H1 (cell line): ENCODE measurements at regions not wholly inside any gene's neighbourhood (a gene's known extent, or its start where the extent isn't known, plus 50 kb on each side); places are given as distances from the start of the nearest gene placed in this dataset.

Experiments used
- CTCF ChIA-PET: fragments of 300-600 bp; sonication (Branson Sonifier 250); formaldehyde crosslinking; loops from one replicate; lab custom pipeline; 2021; ENCODE audit not compliant: partially characterized antibody; lab: Charles Lee
- POLR2A ChIA-PET: fragments of 300-600 bp; sonication (Branson Sonifier 250); formaldehyde crosslinking; loops from one replicate; lab custom pipeline; 2021; ENCODE audit warnings: inconsistent platforms; ENCODE audit not compliant: partially characterized antibody; lab: Charles Lee
- DNase-seq, 2 experiments: peaks; one replicate each; pipeline versions ENCODE4 v3.0.0 to v3.0.0-alpha.2; 2010 to 2022; ENCODE audit warnings: low spot score in 2 of 2, low read depth in 1 of 2, mixed read lengths in 1 of 2
- FAIRE-seq: peaks from 2 replicates; lab custom pipeline; 2011; peaks lifted over from hg19 to GRCh38; lab: Jason Lieb, UNC
- H2AFZ ChIP-seq: 2 replicates; pipeline ENCODE4 v1.8.1; 2012; ENCODE audit warnings: low read length, inconsistent platforms
- H2AK5ac ChIP-seq: 2 replicates; pipeline ENCODE4 v1.6.1; 2013; ENCODE audit warnings: low read depth, low read length
- H2BK120ac ChIP-seq: replicated peaks from 2 replicates; pipeline ENCODE3; 2013; ENCODE audit warnings: low read depth, low read length, inconsistent platforms
- H2BK12ac ChIP-seq: 2 replicates; pipeline ENCODE4 v1.6.1; 2013; ENCODE audit warnings: low read depth, low read length
- H2BK15ac ChIP-seq: 2 replicates; pipeline ENCODE4 v1.6.1; 2013; ENCODE audit warnings: low read length
- H2BK20ac ChIP-seq: 2 replicates; pipeline ENCODE4 v1.6.1; 2013; ENCODE audit warnings: low read length
- H2BK5ac ChIP-seq: 2 replicates; pipeline ENCODE4 v1.6.1; 2013; ENCODE audit warnings: low read depth, low read length
- H3K14ac ChIP-seq: 2 replicates; pipeline ENCODE4 v1.6.1; 2013; ENCODE audit warnings: inconsistent platforms; ENCODE audit not compliant: insufficient read length
- H3K18ac ChIP-seq: 2 replicates; pipeline ENCODE4 v1.6.1; 2013; ENCODE audit warnings: low read length; ENCODE audit errors: extremely low read depth
- H3K23ac ChIP-seq: 2 replicates; pipeline ENCODE4 v1.6.1; 2013; ENCODE audit warnings: inconsistent platforms; ENCODE audit not compliant: insufficient read length
- H3K23me2 ChIP-seq: 2 replicates; pipeline ENCODE4 v1.6.1; 2013; ENCODE audit warnings: low read depth, low read length
- H3K27ac ChIP-seq: 2 replicates; pipeline ENCODE4 v1.6.1; 2011; ENCODE audit warnings: low read depth, low read length, inconsistent platforms
- H3K27me3 ChIP-seq, 4 experiments: replicated peaks in 1 of 4; 1 replicate in 1 of 4; 2 replicates in 3 of 4; pipeline versions ENCODE4 v1.6.1 to v1.8.1; 2011 to 2013; ENCODE audit warnings: low read length in 3 of 4, mild to moderate bottlenecking in 3 of 4, inconsistent platforms in 2 of 4, mixed read lengths in 2 of 4, moderate library complexity in 1 of 4; ENCODE audit not compliant: control insufficient read depth in 3 of 4, insufficient read depth in 3 of 4; ENCODE audit errors: extremely low read depth in 1 of 4
- H3K36me3 ChIP-seq, 4 experiments: 2 replicates each; pipeline versions ENCODE4 v1.6.1 to v1.8.1; 2011 to 2013; ENCODE audit warnings: mild to moderate bottlenecking in 4 of 4, low read length in 3 of 4, moderate library complexity in 2 of 4, control low read depth in 1 of 4, inconsistent platforms in 1 of 4; ENCODE audit not compliant: insufficient read depth in 4 of 4, control insufficient read depth in 2 of 4
- H3K4ac ChIP-seq: replicated peaks from 2 replicates; pipeline ENCODE3; 2013; ENCODE audit warnings: low read length, low read depth, mixed read lengths, inconsistent platforms; ENCODE audit not compliant: insufficient read length
- H3K4me1 ChIP-seq, 4 experiments: replicated peaks in 1 of 4; 1 replicate in 1 of 4; 2 replicates in 3 of 4; pipeline versions ENCODE4 v1.6.1 to v1.8.1; 2011 to 2013; ENCODE audit warnings: low read length in 3 of 4, inconsistent platforms in 2 of 4, mixed read lengths in 1 of 4; ENCODE audit not compliant: insufficient read depth in 4 of 4, control insufficient read depth in 3 of 4
- H3K4me2 ChIP-seq, 2 experiments: 2 replicates each; pipeline versions ENCODE4 v1.6.1 to v1.8.1; 2011 to 2013; ENCODE audit warnings: low read depth in 2 of 2, low read length in 2 of 2, control low read depth in 1 of 2, inconsistent platforms in 1 of 2, mild to moderate bottlenecking in 1 of 2; ENCODE audit not compliant: insufficient read depth in 1 of 2
- H3K4me3 ChIP-seq, 4 experiments: fragments of 200-600, 300-600 bp in 1 of 4; sonication (generic), shearing (Covaris generic), sonication (Bioruptor Twin) in 1 of 4; 2 replicates each; pipeline versions ENCODE4 v1.5.1 to v1.8.1; 2011 to 2016; ENCODE audit warnings: low read length in 4 of 4, low read depth in 3 of 4, control low read depth in 2 of 4, inconsistent platforms in 2 of 4, mild to moderate bottlenecking in 2 of 4, mixed read lengths in 1 of 4, moderate library complexity in 1 of 4; ENCODE audit not compliant: insufficient read depth in 2 of 4; ENCODE audit errors: extremely low read depth in 1 of 4
- H3K56ac ChIP-seq: replicated peaks from 2 replicates; pipeline ENCODE3; 2013; ENCODE audit warnings: low read depth, mild to moderate bottlenecking, mixed read lengths, low read length, inconsistent platforms; ENCODE audit not compliant: insufficient read length
- H3K79me1 ChIP-seq: 2 replicates; pipeline ENCODE4 v1.6.1; 2013; ENCODE audit warnings: low read depth, low read length, control low read depth
- H3K79me2 ChIP-seq, 2 experiments: 2 replicates each; pipeline versions ENCODE4 v1.6.1 to v1.8.1; 2012 to 2013; ENCODE audit warnings: low read length in 2 of 2, mild to moderate bottlenecking in 2 of 2, inconsistent platforms in 1 of 2; ENCODE audit not compliant: insufficient read depth in 2 of 2, control insufficient read depth in 1 of 2
- H3K9ac ChIP-seq, 4 experiments: replicated peaks in 1 of 4; 1 replicate in 1 of 4; 2 replicates in 3 of 4; pipeline versions ENCODE4 v1.6.1 to v1.8.1; 2011 to 2013; ENCODE audit warnings: low read depth in 3 of 4, low read length in 3 of 4, control low read depth in 2 of 4, mild to moderate bottlenecking in 2 of 4, moderate library complexity in 2 of 4, inconsistent platforms in 1 of 4; ENCODE audit errors: extremely low read depth in 1 of 4
- H3K9me3 ChIP-seq, 2 experiments: 2 replicates each; pipeline versions ENCODE4 v1.6.1 to v1.8.1; 2012 to 2013; ENCODE audit warnings: mild to moderate bottlenecking in 2 of 2, moderate library complexity in 2 of 2, control low read depth in 1 of 2, inconsistent platforms in 1 of 2, low read depth in 1 of 2, low read length in 1 of 2, mixed read lengths in 1 of 2; ENCODE audit not compliant: insufficient read depth in 2 of 2
- H4K20me1 ChIP-seq, 2 experiments: replicated peaks in 1 of 2; 2 replicates each; pipeline versions ENCODE3 to v1.8.1; 2011 to 2013; ENCODE audit warnings: inconsistent platforms in 2 of 2, low read length in 2 of 2, mild to moderate bottlenecking in 1 of 2; ENCODE audit not compliant: insufficient read depth in 2 of 2, control insufficient read depth in 1 of 2
- H4K5ac ChIP-seq: 2 replicates; pipeline ENCODE4 v1.6.1; 2013; ENCODE audit warnings: low read length, low read depth, mixed read lengths, inconsistent platforms; ENCODE audit not compliant: insufficient read length
- H4K8ac ChIP-seq: 2 replicates; pipeline ENCODE4 v1.8.0; 2013; ENCODE audit warnings: mild to moderate bottlenecking, moderate library complexity, low read length, inconsistent platforms; ENCODE audit not compliant: insufficient read depth; ENCODE audit errors: extremely low read depth
- H4K91ac ChIP-seq: replicated peaks from 2 replicates; pipeline ENCODE3; 2013; ENCODE audit warnings: low read length, mixed read lengths, inconsistent platforms; ENCODE audit not compliant: insufficient read length
- CREB1 ChIP-seq: IDR thresholded peaks from 2 replicates; pipeline ENCODE4 v1.6.1; 2012; ENCODE audit warnings: inconsistent platforms
- EP300 ChIP-seq, 2 experiments: IDR thresholded peaks; 1 replicate in 1 of 2; 2 replicates in 1 of 2; pipeline ENCODE4 v1.6.1; 2011 to 2012; ENCODE audit warnings: low read depth in 2 of 2, low read length in 2 of 2, mild to moderate bottlenecking in 2 of 2, borderline replicate concordance in 1 of 2, inconsistent platforms in 1 of 2, moderate library complexity in 1 of 2
- RFX5 ChIP-seq: IDR thresholded peaks from 2 replicates; pipeline ENCODE4 v1.6.1; 2011; ENCODE audit warnings: low read depth, low read length, improper control_type of control experiment, borderline replicate concordance
- TBP ChIP-seq: IDR thresholded peaks from 2 replicates; pipeline ENCODE4 v1.6.1; 2011; ENCODE audit warnings: low read depth, low read length, improper control_type of control experiment
- ZNF274 ChIP-seq: IDR thresholded peaks from 2 replicates; pipeline ENCODE4 v1.7.0; 2012; ENCODE audit warnings: low read length, borderline replicate concordance; ENCODE audit errors: extremely low read depth
- WGBS, 2 experiments: shearing (Covaris generic) in 1 of 2; methylation state at CpG; one replicate each; pipeline versions ENCODE4 v1.1.6 to v1.1.7; 2013 to 2015; ENCODE audit warnings: low lambda C conversion rate in 2 of 2, mixed read lengths in 2 of 2, inconsistent platforms in 1 of 2, low coverage in 1 of 2, missing lambda C conversion rate in 1 of 2; ENCODE audit not compliant: insufficient replicate concordance in 2 of 2, insufficient coverage in 1 of 2, insufficient read length in 1 of 2; ENCODE audit errors: extremely low coverage in 1 of 2, missing lambda C conversion rate in 1 of 2; 5-methylcytosine and 5-hydroxymethylcytosine counted together

DNA sequence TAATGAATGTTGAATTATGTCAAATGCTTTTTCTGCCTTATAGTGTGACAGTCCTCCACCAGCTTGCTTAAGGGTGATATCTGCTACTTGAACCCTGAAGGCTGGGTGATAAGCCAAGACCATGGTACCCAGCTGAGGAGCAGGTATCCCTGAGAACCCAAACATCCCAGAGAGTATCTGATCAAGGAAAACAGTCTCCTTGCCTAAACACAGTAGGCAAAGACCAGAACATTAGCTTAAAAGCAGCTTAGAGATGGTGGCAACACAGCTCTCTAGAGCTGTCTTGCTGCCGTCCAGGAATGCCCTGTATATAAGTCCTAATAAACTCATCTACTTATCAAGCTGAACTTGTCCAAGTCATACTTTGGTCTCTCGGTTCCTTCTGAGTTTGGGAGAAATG is 127.7 kb upstream of the PRSS16 start:
- CTCF ChIA-PET, result interaction anchor here (0.6 to 1.7 kb wide), 3 partner anchors 8 to 1274 kb away, joined by 3 to 5 read pairs (median 3); no protein-coding TSS in a partner anchor
- H3K4me2 ChIP-seq, result no peak overlapping the region
- no peak for FAIRE-seq
- no peaks in the 10 kb centered on the region for H3K79me1 ChIP-seq
- H2BK5ac ChIP-seq, result no peak overlapping the region
- 74% methylated on average over 2 of the region's 2 CpGs; no CpG with 5 or more reads in 1 of the 2 experiments for WGBS, 2 experiments
- no peak overlapping the region for H4K91ac ChIP-seq
- H3K27me3 ChIP-seq, result no peaks in the 10 kb centered on the region
- no peak overlapping the region for H2BK15ac ChIP-seq
- no peak for DNase-seq
- no peaks in the 10 kb centered on the region for H3K23me2 ChIP-seq
- 0 out of 4 replicates have a peak, but pooled peaks cover 0 to 2% of the 10 kb centered on the region in 2 experiments for H3K9me3 ChIP-seq
- H2BK120ac ChIP-seq, result no peak overlapping the region
- no peaks in the 10 kb centered on the region for H3K4me1 ChIP-seq
- H2AK5ac ChIP-seq, result no peak overlapping the region
- no peak overlapping the region for H3K14ac ChIP-seq
- no peak overlapping the region for H4K5ac ChIP-seq
- H2AFZ ChIP-seq, result no peak overlapping the region
- POLR2A ChIA-PET, result interaction anchor here (1.4 kb wide), 1 partner anchor 13 kb away, joined by 4 read pairs; a partner anchor contains a TSS
- no peak overlapping the region for H3K27ac ChIP-seq
- H3K18ac ChIP-seq, result no peak overlapping the region
- H4K8ac ChIP-seq, result no peak overlapping the region
- no peaks in the 10 kb centered on the region for H3K79me2 ChIP-seq
- no peak overlapping the region for H2BK20ac ChIP-seq
- H2BK12ac ChIP-seq, result 0 out of 2 replicates have a peak overlapping the region, but pooled peaks have one; percentile 7
- no peak overlapping the region for H3K9ac ChIP-seq
- H3K23ac ChIP-seq, result no peak overlapping the region
- no peak overlapping the region for H3K56ac ChIP-seq
- no peak for TF ChIP-seq TBP
- no peak for TF ChIP-seq RFX5
- TF ChIP-seq EP300 (IDR thresholded peaks at IDR 0.05; ENCODE audit: borderline replicate concordance in 1 of 2, low read depth in 2 of 2, low read length in 2 of 2), result no peak
- no peak for TF ChIP-seq ZNF274
- no peak for TF ChIP-seq CREB1
- no peaks in the 10 kb centered on the region for H4K20me1 ChIP-seq
- no peak overlapping the region for H3K4ac ChIP-seq
- H3K4me3 ChIP-seq, result no peak overlapping the region
- 0 out of 8 replicates have a peak, but pooled peaks cover 0 to 2% (median 0%) of the 10 kb centered on the region in 4 experiments for H3K36me3 ChIP-seq
